A549 (cell line): ENCODE measurements at regions not wholly inside any gene's neighbourhood (a gene's known extent, or its start where the extent isn't known, plus 50 kb on each side); places are given as distances from the start of the nearest gene placed in this dataset.

Source experiments
- ATAC-seq, 2 experiments: fragments of 200-7000 bp in 1 of 2; fragments of >200 bp in 1 of 2; cut with Nextera tagmentation in 1 of 2; cut with Tn5 transposase in 1 of 2; 3 replicates each; pipeline versions ENCODE4 v1.8.0 to v1.9.1; 2018 to 2020; ENCODE audit warnings: mild to moderate bottlenecking in 1 of 2, moderate library complexity in 1 of 2
- CTCF ChIA-PET: fragments of 300-600 bp; sonication (Branson Sonifier 250); formaldehyde crosslinking; extraction: SDS; loops from one replicate; lab custom pipeline; 2021; ENCODE audit warnings: antibody characterized with exemption, inconsistent platforms; lab: Yijun Ruan, JAX
- POLR2A ChIA-PET: fragments of 350-600 bp; formaldehyde crosslinking; extraction: SDS; loops from one replicate; lab custom pipeline; 2021; ENCODE audit warnings: antibody characterized with exemption, inconsistent platforms; lab: Yijun Ruan, JAX
- DNase-seq, 2 experiments: peaks; one replicate each; pipeline versions ENCODE4 v3.0.0 to v3.0.0-alpha.2; 2011 to 2016; ENCODE audit warnings: low read depth in 1 of 2, low spot score in 1 of 2
- FAIRE-seq: peaks from 2 replicates; lab custom pipeline; 2011; peaks lifted over from hg19 to GRCh38; lab: Jason Lieb, UNC
- H3K27ac ChIP-seq, 2 experiments: fragments of >200 bp; sonication (Bioruptor Twin); formaldehyde crosslinking; 3 replicates each; pipeline ENCODE4 v1.5.1; 2016 to 2017
- H3K4me1 ChIP-seq: fragments of >200 bp; sonication (Bioruptor Twin); formaldehyde crosslinking; 3 replicates; pipeline ENCODE4 v1.6.1; 2016
- H3K4me2 ChIP-seq: fragments of >200 bp; sonication (Bioruptor Twin); formaldehyde crosslinking; 3 replicates; pipeline ENCODE4 v1.6.1; 2016
- H3K4me3 ChIP-seq: fragments of >200 bp; sonication (Bioruptor Twin); formaldehyde crosslinking; 3 replicates; pipeline ENCODE4 v1.5.1; 2016
- H3K9me3 ChIP-seq: fragments of >200 bp; sonication (Bioruptor Twin); formaldehyde crosslinking; 3 replicates; pipeline ENCODE4 v1.6.1; 2016
- CBX2 ChIP-seq: fragments of 200-600 bp; sonication (generic); IDR thresholded peaks from 2 replicates; pipeline ENCODE4 v1.6.1; 2016; ENCODE audit warnings: low read depth, mild to moderate bottlenecking, borderline replicate concordance
- CBX8 ChIP-seq: fragments of 200-600 bp; sonication (generic); IDR thresholded peaks from 2 replicates; pipeline ENCODE4 v1.6.1; 2016
- EHF ChIP-seq: fragments of 250-450 bp; sonication (Bioruptor Pico); IDR thresholded peaks from 2 replicates; pipeline ENCODE4 v1.5.0; 2020; ENCODE audit warnings: mild to moderate bottlenecking
- FOSB ChIP-seq: fragments of 250-450 bp; sonication (Bioruptor Pico); IDR thresholded peaks from 2 replicates; pipeline ENCODE4 v1.5.0; 2020; ENCODE audit warnings: mild to moderate bottlenecking, moderate library complexity
- FOXS1 ChIP-seq: fragments of 250-450 bp; sonication (Bioruptor Pico); IDR thresholded peaks from 2 replicates; pipeline ENCODE4 v1.5.0; 2020; ENCODE audit warnings: mild to moderate bottlenecking, moderate library complexity
- JUN ChIP-seq, 2 experiments: fragments of >200 bp; sonication (Bioruptor Twin); formaldehyde crosslinking; IDR thresholded peaks; 2 replicates in 1 of 2; 3 replicates in 1 of 2; pipeline ENCODE4 v1.6.1; 2016 to 2017
- MAZ ChIP-seq: fragments of 150-350 bp; IDR thresholded peaks from 2 replicates; pipeline ENCODE4 v1.6.1; 2014; ENCODE audit warnings: antibody characterized with exemption, low read depth, low read length, borderline replicate concordance
- NPAS2 ChIP-seq: fragments of 250-450 bp; sonication (Bioruptor Pico); IDR thresholded peaks from 2 replicates; pipeline ENCODE4 v1.8.0; 2022; ENCODE audit warnings: mild to moderate bottlenecking, moderate library complexity, borderline replicate concordance
- NR3C1 ChIP-seq: fragments of >200 bp; sonication (Bioruptor Twin); formaldehyde crosslinking; IDR thresholded peaks from 3 replicates; pipeline ENCODE4 v1.6.1; 2017
- POLR2AphosphoS2 ChIP-seq: conservative IDR thresholded peaks from 2 replicates; pipeline ENCODE4 v1.6.1; 2012; ENCODE audit warnings: low read length, improper control_type of control experiment, inconsistent platforms
- RAD21 ChIP-seq, 2 experiments: fragments of >200 bp in 1 of 2; sonication (Bioruptor Twin) in 1 of 2; formaldehyde crosslinking in 1 of 2; IDR thresholded peaks in 1 of 2; conservative IDR thresholded peaks in 1 of 2; 2 replicates in 1 of 2; 3 replicates in 1 of 2; pipeline ENCODE4 v1.6.1; 2012 to 2018; ENCODE audit warnings: inconsistent platforms in 1 of 2
- ZC3H11A ChIP-seq: fragments of 450-650 bp; IDR thresholded peaks from 2 replicates; pipeline ENCODE4 v1.6.1; 2014; ENCODE audit warnings: antibody characterized with exemption, mild to moderate bottlenecking
- ZFP36 ChIP-seq: fragments of 450-650 bp; IDR thresholded peaks from 2 replicates; pipeline ENCODE4 v1.6.1; 2014; ENCODE audit warnings: borderline replicate concordance; ENCODE audit not compliant: partially characterized antibody
- ZSCAN20 ChIP-seq: fragments of 250-450 bp; sonication (Bioruptor Pico); IDR thresholded peaks from 2 replicates; pipeline ENCODE4 v1.8.0; 2022; ENCODE audit warnings: mild to moderate bottlenecking, moderate library complexity
- WGBS: methylation state at CpG from one replicate; pipeline ENCODE4 v1.1.6; 2017; ENCODE audit errors: missing lambda C conversion rate; 5-methylcytosine and 5-hydroxymethylcytosine counted together
- TF ChIP-seq, protein P1 (sequence below): fragments of 150-350 bp; IDR thresholded peaks from 2 replicates; pipeline ENCODE4 v1.6.1; 2014; ENCODE audit warnings: low read depth, mild to moderate bottlenecking, low read length
- TF ChIP-seq, protein P2 (sequence below): IDR thresholded peaks from 2 replicates; pipeline ENCODE4 v1.6.1; 2012; ENCODE audit warnings: low read depth, borderline replicate concordance
- TF ChIP-seq, protein P3 (sequence below): fragments of 250-450 bp; sonication (Bioruptor Pico); IDR thresholded peaks from 2 replicates; pipeline ENCODE4 v1.5.0; 2020; ENCODE audit warnings: low read depth, mild to moderate bottlenecking, moderate library complexity
- TF ChIP-seq, protein P4 (sequence below): fragments of 450-650 bp; IDR thresholded peaks from 2 replicates; pipeline ENCODE4 v1.6.1; 2014; ENCODE audit warnings: antibody characterized with exemption
- TF ChIP-seq, protein P5 (sequence below): IDR thresholded peaks from 2 replicates; pipeline ENCODE4 v1.6.1; 2012
- TF ChIP-seq, protein P6 (sequence below): fragments of 250-450 bp; sonication (Bioruptor Pico); IDR thresholded peaks from 2 replicates; pipeline ENCODE4 v1.5.0; 2021; ENCODE audit warnings: mild to moderate bottlenecking, moderate library complexity, borderline replicate concordance

DNA sequence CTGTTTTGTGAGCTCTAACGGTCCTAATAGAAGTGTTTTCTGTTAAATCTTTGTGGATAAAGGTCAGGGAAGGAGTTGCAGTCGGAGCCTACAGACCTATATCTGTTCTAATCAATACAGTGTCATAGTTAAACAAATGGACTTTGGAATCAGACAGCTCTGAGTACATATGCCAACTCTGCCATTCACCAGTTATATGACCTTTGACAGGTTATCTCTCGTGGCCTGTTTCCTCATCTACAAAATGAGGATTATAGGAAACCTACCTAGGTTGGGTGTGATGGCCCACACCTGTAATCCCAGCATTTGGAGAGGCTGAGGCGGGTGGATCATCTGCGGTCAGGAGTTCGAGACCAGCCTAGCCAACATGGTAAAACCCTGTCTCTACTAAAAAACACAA is 89.7 kb downstream of the MID1IP1 start:
- H3K4me1 ChIP-seq = no peaks in the 10 kb centered on the region
- ChIA-PET POLR2A (no interaction called here), CTCF (no interaction called here)
- ATAC-seq = no peak
- no peak overlapping the region for H3K4me3 ChIP-seq
- DNase-seq = no peak
- 38% methylated on average over 6 of the region's 6 CpGs for WGBS
- no peak for FAIRE-seq
- H3K9me3 ChIP-seq = no peaks in the 10 kb centered on the region
- no peak overlapping the region for H3K27ac ChIP-seq
- H3K4me2 ChIP-seq = no peak overlapping the region
- TF ChIP-seq NR3C1 (no peak), NPAS2 (CRISPR knock-in tag) (no peak), FOSB (CRISPR knock-in tag) (no peak), ZC3H11A (no peak), FOXS1 (no peak), JUN (IDR thresholded peaks at IDR 0.05) (no peak), CBX2 (no peak), ZSCAN20 (CRISPR knock-in tag) (no peak)
- TF ChIP-seq, protein P1, sequence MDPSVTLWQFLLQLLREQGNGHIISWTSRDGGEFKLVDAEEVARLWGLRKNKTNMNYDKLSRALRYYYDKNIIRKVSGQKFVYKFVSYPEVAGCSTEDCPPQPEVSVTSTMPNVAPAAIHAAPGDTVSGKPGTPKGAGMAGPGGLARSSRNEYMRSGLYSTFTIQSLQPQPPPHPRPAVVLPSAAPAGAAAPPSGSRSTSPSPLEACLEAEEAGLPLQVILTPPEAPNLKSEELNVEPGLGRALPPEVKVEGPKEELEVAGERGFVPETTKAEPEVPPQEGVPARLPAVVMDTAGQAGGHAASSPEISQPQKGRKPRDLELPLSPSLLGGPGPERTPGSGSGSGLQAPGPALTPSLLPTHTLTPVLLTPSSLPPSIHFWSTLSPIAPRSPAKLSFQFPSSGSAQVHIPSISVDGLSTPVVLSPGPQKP = no peak
- TF ChIP-seq, protein P2, sequence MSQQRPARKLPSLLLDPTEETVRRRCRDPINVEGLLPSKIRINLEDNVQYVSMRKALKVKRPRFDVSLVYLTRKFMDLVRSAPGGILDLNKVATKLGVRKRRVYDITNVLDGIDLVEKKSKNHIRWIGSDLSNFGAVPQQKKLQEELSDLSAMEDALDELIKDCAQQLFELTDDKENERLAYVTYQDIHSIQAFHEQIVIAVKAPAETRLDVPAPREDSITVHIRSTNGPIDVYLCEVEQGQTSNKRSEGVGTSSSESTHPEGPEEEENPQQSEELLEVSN = no peak

DNA sequence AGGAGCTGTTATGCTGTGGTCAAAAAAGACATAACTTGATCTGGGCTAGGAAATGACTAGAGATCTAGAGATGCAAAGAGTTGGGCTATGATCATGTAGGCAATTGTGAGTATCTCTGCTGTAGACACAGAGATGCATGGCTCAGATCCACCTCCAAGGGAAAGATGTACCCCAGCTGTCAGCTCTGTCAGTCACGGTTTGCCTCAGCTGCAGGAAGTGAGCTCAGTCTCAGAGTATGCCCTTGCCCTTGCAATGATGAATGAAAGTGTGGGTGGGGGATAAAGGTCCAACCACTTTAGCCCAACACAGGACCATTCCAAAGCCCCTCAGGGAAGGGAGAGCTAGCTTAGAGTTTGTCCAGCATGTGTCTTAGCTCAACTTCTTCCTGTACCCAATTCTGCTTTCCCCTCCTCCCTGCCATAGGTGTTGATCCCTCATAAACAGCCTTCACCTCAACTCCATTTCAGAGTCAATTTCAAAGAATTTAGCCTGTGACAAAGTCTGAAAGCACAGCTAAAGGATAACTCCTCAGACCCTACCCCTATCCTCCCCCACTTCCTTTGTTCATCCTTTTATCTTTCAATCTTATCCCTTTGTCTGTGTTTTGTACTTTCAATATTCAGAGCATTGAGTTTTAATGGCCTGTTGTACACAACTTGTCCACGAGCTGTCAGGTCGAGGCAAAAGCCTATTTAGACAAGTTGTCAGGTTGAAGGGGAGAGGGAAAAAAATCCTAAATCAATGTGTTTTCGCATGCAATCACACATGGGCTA is 90.6 kb downstream of the MID1IP1 start:
- Histone ChIP-seq H3K4me2 (no peak overlapping the region), H3K4me1 (no peaks in the 10 kb centered on the region), H3K4me3 (no peak overlapping the region), H3K9me3 (no peaks in the 10 kb centered on the region), H3K27ac (no peak overlapping the region)
- ATAC-seq (no peak), DNase-seq (no peak), FAIRE-seq (no peak)
- CTCF ChIA-PET = no interaction called here
- 15% methylated on average over 4 of the region's 4 CpGs for WGBS
- POLR2A ChIA-PET = no interaction called here
- no peak for TF ChIP-seq MAZ
- TF ChIP-seq, protein P1 = no peak
- TF ChIP-seq, protein P3, sequence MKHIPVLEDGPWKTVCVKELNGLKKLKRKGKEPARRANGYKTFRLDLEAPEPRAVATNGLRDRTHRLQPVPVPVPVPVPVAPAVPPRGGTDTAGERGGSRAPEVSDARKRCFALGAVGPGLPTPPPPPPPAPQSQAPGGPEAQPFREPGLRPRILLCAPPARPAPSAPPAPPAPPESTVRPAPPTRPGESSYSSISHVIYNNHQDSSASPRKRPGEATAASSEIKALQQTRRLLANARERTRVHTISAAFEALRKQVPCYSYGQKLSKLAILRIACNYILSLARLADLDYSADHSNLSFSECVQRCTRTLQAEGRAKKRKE = no peak
- TF ChIP-seq, protein P4, sequence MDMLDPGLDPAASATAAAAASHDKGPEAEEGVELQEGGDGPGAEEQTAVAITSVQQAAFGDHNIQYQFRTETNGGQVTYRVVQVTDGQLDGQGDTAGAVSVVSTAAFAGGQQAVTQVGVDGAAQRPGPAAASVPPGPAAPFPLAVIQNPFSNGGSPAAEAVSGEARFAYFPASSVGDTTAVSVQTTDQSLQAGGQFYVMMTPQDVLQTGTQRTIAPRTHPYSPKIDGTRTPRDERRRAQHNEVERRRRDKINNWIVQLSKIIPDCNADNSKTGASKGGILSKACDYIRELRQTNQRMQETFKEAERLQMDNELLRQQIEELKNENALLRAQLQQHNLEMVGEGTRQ = no peak
- TF ChIP-seq EHF (CRISPR knock-in tag) = no peak
- no peak for TF ChIP-seq POLR2AphosphoS2
- TF ChIP-seq CBX2 = no peak
- TF ChIP-seq RAD21 (conservative IDR thresholded peaks at IDR 0.05 in 1 of 2, IDR thresholded peaks at IDR 0.05 in 1 of 2) = no peak
- TF ChIP-seq, protein P5, sequence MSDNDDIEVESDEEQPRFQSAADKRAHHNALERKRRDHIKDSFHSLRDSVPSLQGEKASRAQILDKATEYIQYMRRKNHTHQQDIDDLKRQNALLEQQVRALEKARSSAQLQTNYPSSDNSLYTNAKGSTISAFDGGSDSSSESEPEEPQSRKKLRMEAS = no peak
- TF ChIP-seq, protein P6, sequence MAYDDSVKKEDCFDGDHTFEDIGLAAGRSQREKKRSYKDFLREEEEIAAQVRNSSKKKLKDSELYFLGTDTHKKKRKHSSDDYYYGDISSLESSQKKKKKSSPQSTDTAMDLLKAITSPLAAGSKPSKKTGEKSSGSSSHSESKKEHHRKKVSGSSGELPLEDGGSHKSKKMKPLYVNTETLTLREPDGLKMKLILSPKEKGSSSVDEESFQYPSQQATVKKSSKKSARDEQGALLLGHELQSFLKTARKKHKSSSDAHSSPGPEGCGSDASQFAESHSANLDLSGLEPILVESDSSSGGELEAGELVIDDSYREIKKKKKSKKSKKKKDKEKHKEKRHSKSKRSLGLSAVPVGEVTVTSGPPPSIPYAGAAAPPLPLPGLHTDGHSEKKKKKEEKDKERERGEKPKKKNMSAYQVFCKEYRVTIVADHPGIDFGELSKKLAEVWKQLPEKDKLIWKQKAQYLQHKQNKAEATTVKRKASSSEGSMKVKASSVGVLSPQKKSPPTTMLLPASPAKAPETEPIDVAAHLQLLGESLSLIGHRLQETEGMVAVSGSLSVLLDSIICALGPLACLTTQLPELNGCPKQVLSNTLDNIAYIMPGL (CRISPR knock-in tag) = no peak
- TF ChIP-seq CBX8 = no peak
- TF ChIP-seq ZFP36 = no peak
